ENCODE measurements at regions not wholly inside any gene's neighbourhood (a gene's known extent, or its start where the extent isn't known, plus 50 kb on each side); places are given as distances from the start of the nearest gene placed in this dataset.

GRCh38 chr9:88596376-88596775, 61.4 kb downstream of the NXNL2 start:
- Histone ChIP-seq H3K4me3 (ENCODE audit: low read depth, low read length) (no peak overlapping the region), H3K36me3 (ENCODE audit: control insufficient read depth, insufficient read depth, low read length) (no peaks in the 10 kb centered on the region), H3K27me3 (ENCODE audit: control insufficient read depth, insufficient read depth, low read length) (no peaks in the 10 kb centered on the region)
- TF ChIP-seq CTCF (IDR thresholded peaks at IDR 0.05; ENCODE audit: insufficient read depth, low read length, poor library complexity, severe bottlenecking) = no peak
- DNase-seq (ENCODE audit: low read depth) = no peak

- no peak for TF ChIP-seq CTCF (IDR thresholded peaks at IDR 0.05; ENCODE audit: insufficient read depth, low read length, poor library complexity, severe bottlenecking)
- DNase-seq (ENCODE audit: low read depth) = no peak
- Histone ChIP-seq H3K4me3 (ENCODE audit: low read depth, low read length) (no peak overlapping the region), H3K27me3 (ENCODE audit: control insufficient read depth, insufficient read depth, low read length) (no peaks in the 10 kb centered on the region), H3K36me3 (ENCODE audit: control insufficient read depth, insufficient read depth, low read length) (no peaks in the 10 kb centered on the region)
These were observed 70.0 kb downstream of the NXNL2 start for GRCh38 chr9:88604836-88605511.

- no peak for TF ChIP-seq CTCF (IDR thresholded peaks at IDR 0.05; ENCODE audit: insufficient read depth, low read length, poor library complexity, severe bottlenecking)
- Histone ChIP-seq H3K4me3 (ENCODE audit: low read depth, low read length) (no peak overlapping the region), H3K27me3 (ENCODE audit: control insufficient read depth, insufficient read depth, low read length) (no peaks in the 10 kb centered on the region), H3K36me3 (ENCODE audit: control insufficient read depth, insufficient read depth, low read length) (no peaks in the 10 kb centered on the region)
- DNase-seq (ENCODE audit: low read depth) = no peak
These were observed 70.8 kb downstream of the NXNL2 start for GRCh38 chr9:88605512-88606362.

GRCh38 chr9:88614359-88614758, 79.4 kb downstream of the NXNL2 start:
- Histone ChIP-seq H3K36me3 (ENCODE audit: control insufficient read depth, insufficient read depth, low read length) (no peaks in the 10 kb centered on the region), H3K27me3 (ENCODE audit: control insufficient read depth, insufficient read depth, low read length) (no peaks in the 10 kb centered on the region), H3K4me3 (ENCODE audit: low read depth, low read length) (no peak overlapping the region)
- DNase-seq (ENCODE audit: low read depth) = no peak
- no peak for TF ChIP-seq CTCF (IDR thresholded peaks at IDR 0.05; ENCODE audit: insufficient read depth, low read length, poor library complexity, severe bottlenecking)

- no peaks in the 10 kb centered on the region for H3K27me3 ChIP-seq (ENCODE audit: control insufficient read depth, insufficient read depth, low read length)
- no peak for TF ChIP-seq CTCF (IDR thresholded peaks at IDR 0.05; ENCODE audit: insufficient read depth, low read length, poor library complexity, severe bottlenecking)
- H3K36me3 ChIP-seq (ENCODE audit: control insufficient read depth, insufficient read depth, low read length) = no peaks in the 10 kb centered on the region
- H3K4me3 ChIP-seq (ENCODE audit: low read depth, low read length) = no peak overlapping the region
- no peak for DNase-seq (ENCODE audit: low read depth)
These were observed 88.7 kb downstream of the NXNL2 start for GRCh38 chr9:88623698-88624097.
